Sigmoid colon (tissue), 4 donors: ENCODE measurements at regions not wholly inside any gene's neighbourhood (a gene's known extent, or its start where the extent isn't known, plus 50 kb on each side); places are given as distances from the start of the nearest gene placed in this dataset.

Experiments used
- CTCF ChIP-seq, 4 experiments: fragments of 450-650 bp in 3 of 4; fragments of 200-600 bp in 1 of 4; IDR thresholded peaks; one replicate each; pipeline ENCODE4 v1.5.1; 2016 to 2019; ENCODE audit warnings: antibody characterized with exemption in 4 of 4, mild to moderate bottlenecking in 3 of 4, moderate library complexity in 2 of 4
- EP300 ChIP-seq, 4 donors: sonication (generic); formaldehyde crosslinking; IDR thresholded peaks; one replicate each; pipeline ENCODE4 v1.6.1; 2017; ENCODE audit warnings: antibody characterized with exemption in 4 of 4
- POLR2A ChIP-seq, 2 donors: fragments of 450-650 bp; IDR thresholded peaks; one replicate each; pipeline ENCODE4 v1.6.1; 2016; ENCODE audit warnings: antibody characterized with exemption in 2 of 2, mild to moderate bottlenecking in 2 of 2, moderate library complexity in 2 of 2
- POLR2AphosphoS5 ChIP-seq, 4 donors: sonication (generic); formaldehyde crosslinking; IDR thresholded peaks; one replicate each; pipeline ENCODE4 v1.6.1; 2017; ENCODE audit warnings: antibody characterized with exemption in 4 of 4

- no peak for TF ChIP-seq CTCF (IDR thresholded peaks at IDR 0.05)
- no peak for TF ChIP-seq EP300 (IDR thresholded peaks at IDR 0.05)
- TF ChIP-seq POLR2A (IDR thresholded peaks at IDR 0.05), result no peak
- no peak for TF ChIP-seq POLR2AphosphoS5 (IDR thresholded peaks at IDR 0.05)
These were observed 99.4 kb upstream of the TNS3 start for GRCh38 chr7:47681249-47681810.
